Lung (tissue), 11 donors: ENCODE measurements at regions not wholly inside any gene's neighbourhood (a gene's known extent, or its start where the extent isn't known, plus 50 kb on each side); places are given as distances from the start of the nearest gene placed in this dataset.
A peak's percentile ranks its signal among the peaks of the same experiment; 100 is the strongest.

Experiments used
- ATAC-seq: fragments of 200-7000 bp; cut with Tn5 transposase; one replicate; pipeline ENCODE4 v1.9.1; 2020; ENCODE audit warnings: moderate number of reproducible peaks; ENCODE audit not compliant: insufficient read depth, low FRiP score
- DNase-seq, 3 donors: peaks; one replicate each; pipeline ENCODE4 v3.0.0-alpha.2; 2013 to 2017
- H3K27ac ChIP-seq, 2 donors: one replicate each; pipeline ENCODE4 v1.5.1; 2013; ENCODE audit warnings: mild to moderate bottlenecking in 2 of 2, moderate library complexity in 2 of 2, control low read depth in 1 of 2, inconsistent platforms in 1 of 2, low read depth in 1 of 2, low read length in 1 of 2
- H3K27me3 ChIP-seq, 3 donors: one replicate each; pipeline ENCODE4 v1.5.1; 2013; ENCODE audit warnings: low read length in 2 of 3; ENCODE audit not compliant: control insufficient read depth in 3 of 3, insufficient read depth in 3 of 3
- H3K36me3 ChIP-seq, 4 donors: one replicate each; pipeline ENCODE4 v1.5.1; 2013; ENCODE audit warnings: low read length in 4 of 4, mild to moderate bottlenecking in 1 of 4, moderate library complexity in 1 of 4; ENCODE audit not compliant: control insufficient read depth in 4 of 4, insufficient read depth in 4 of 4
- H3K4me1 ChIP-seq, 5 donors: one replicate each; pipeline ENCODE4 v1.5.1; 2013; ENCODE audit warnings: low read length in 5 of 5, mild to moderate bottlenecking in 2 of 5, moderate library complexity in 1 of 5; ENCODE audit not compliant: control insufficient read depth in 5 of 5, insufficient read depth in 5 of 5
- H3K4me3 ChIP-seq: one replicate; pipeline ENCODE4 v1.5.1; 2013; ENCODE audit warnings: mild to moderate bottlenecking, control low read depth, moderate library complexity
- H3K9ac ChIP-seq, 2 donors: one replicate each; pipeline ENCODE4 v1.5.1; 2013; ENCODE audit warnings: low read length in 2 of 2, control low read depth in 1 of 2; ENCODE audit not compliant: insufficient read depth in 1 of 2
- H3K9me3 ChIP-seq, 4 donors: one replicate each; pipeline ENCODE4 v1.5.1; 2013; ENCODE audit warnings: low read length in 3 of 4, mild to moderate bottlenecking in 1 of 4, moderate library complexity in 1 of 4; ENCODE audit not compliant: control insufficient read depth in 4 of 4, insufficient read depth in 3 of 4
- WGBS, 2 donors: extraction: QIAGEN DNeasy Blood & Tissue Kit; methylation state at CpG; one replicate each; pipeline ENCODE4 v1.1.7; 2013; 5-methylcytosine and 5-hydroxymethylcytosine counted together
- TF ChIP-seq, protein P1 (sequence below): IDR thresholded peaks from 2 replicates; pipeline ENCODE4 v1.5.1; 2012; ENCODE audit warnings: mild to moderate bottlenecking; ENCODE audit errors: control extremely low read depth, extremely low read depth
- donor health status: control.
- donor health status: control.
- donor health status: Bipolar disorder and iron deficiency.
- donor health status: healthy.
- donor health status: DM: yes; HTN: yes; CAD: no.

DNA sequence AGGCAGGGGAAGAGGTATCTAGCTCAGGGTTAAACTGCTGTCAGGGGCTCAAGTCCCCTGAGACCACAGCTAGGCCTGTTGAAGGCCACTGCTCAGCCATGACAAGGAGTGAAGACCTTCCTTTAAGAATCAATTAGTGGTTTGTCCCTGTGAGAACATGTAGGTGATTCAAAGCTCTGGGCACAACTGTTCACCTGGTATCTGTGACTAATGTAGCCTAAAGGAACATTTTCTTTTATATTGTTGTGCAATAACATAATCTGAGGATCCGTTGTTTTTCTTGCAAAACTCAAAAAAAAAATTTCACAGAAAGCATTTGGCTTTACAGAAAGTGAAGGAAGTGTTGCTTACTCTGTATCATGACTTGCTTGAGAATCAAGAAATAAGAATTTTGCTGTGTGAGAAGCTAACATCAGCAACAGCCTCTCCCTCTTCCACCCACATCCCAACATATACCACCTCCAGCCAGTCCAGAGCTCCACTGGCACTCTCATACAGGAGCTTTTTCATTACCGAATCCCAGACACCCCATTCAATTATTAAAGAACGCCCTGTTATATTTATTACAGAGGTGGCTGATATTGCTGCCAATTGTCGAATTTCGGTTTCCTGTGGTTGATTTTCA, 807.0 kb downstream of the TLE4 start:
- DNase-seq: peak in 1 of 3 donors; percentile 20
- ATAC-seq: no peak
- Histone ChIP-seq H3K36me3 (no peaks in the 10 kb centered on the region), H3K4me3 (no peak overlapping the region), H3K9ac (peak overlapping the region in 1 of 2 donors; percentile 11), H3K27me3 (no peaks in the 10 kb centered on the region), H3K4me1 (peaks cover 0 to 29% (median 3%) of the 10 kb centered on the region in 5 donors), H3K9me3 (no peaks in the 10 kb centered on the region), H3K27ac (no peak overlapping the region)
- TF ChIP-seq, protein P1, sequence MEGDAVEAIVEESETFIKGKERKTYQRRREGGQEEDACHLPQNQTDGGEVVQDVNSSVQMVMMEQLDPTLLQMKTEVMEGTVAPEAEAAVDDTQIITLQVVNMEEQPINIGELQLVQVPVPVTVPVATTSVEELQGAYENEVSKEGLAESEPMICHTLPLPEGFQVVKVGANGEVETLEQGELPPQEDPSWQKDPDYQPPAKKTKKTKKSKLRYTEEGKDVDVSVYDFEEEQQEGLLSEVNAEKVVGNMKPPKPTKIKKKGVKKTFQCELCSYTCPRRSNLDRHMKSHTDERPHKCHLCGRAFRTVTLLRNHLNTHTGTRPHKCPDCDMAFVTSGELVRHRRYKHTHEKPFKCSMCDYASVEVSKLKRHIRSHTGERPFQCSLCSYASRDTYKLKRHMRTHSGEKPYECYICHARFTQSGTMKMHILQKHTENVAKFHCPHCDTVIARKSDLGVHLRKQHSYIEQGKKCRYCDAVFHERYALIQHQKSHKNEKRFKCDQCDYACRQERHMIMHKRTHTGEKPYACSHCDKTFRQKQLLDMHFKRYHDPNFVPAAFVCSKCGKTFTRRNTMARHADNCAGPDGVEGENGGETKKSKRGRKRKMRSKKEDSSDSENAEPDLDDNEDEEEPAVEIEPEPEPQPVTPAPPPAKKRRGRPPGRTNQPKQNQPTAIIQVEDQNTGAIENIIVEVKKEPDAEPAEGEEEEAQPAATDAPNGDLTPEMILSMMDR: no peak
- 59 to 72% methylated on average over 5 of the region's 5 CpGs for WGBS, 2 donors

DNA sequence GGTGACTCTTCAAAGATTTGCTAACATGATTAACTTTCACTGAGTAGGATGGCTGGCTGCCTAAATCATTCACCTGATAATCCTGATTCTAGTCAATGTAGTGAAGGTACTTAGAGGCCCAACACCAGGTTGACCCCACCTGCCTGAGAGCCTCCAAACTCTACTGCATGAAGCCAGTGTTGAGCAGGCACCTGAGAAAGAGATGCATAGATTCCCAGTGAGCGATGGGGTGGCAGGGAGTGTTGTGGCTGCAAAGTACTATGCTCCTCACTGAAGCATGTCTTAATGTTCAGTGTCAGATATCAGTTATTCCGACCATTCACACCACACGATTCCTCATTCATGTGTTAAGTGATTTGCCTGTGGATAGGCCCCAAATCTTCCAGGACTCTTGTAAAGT, 804.4 kb downstream of the TLE4 start:
- 88 to 94% methylated on average over 3 of the region's 3 CpGs for WGBS, 2 donors
- DNase-seq: no peak

DNA sequence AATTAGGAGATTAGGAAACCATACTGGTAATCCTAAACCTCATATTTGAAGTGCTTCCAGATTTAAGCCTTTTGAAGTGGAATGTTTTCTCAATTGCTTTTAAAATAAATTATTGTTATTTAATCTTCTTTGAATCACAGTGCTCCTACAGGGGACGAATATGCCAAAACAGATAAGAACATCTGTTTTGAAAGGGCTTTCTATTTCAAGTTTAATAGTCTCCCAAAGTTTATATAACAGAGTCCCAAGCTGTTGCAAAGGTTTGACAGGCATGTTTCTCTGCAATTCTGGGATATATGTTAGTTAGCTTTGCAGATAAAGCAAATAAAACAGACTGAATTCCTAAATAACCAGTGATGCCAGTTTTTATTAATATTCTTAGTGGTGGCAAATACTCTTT, 803.7 kb downstream of the TLE4 start:
- WGBS, 2 donors: 19 to 46% methylated on average over 1 of the region's 1 CpG
- no peaks in the 10 kb centered on the region for H3K9me3 ChIP-seq
- TF ChIP-seq, protein P1: no peak
- no peak overlapping the region for H3K9ac ChIP-seq
- no peak overlapping the region for H3K27ac ChIP-seq
- peak in 2 of 3 donors; percentile 71 to 76 for DNase-seq
- H3K36me3 ChIP-seq: no peaks in the 10 kb centered on the region
- H3K4me1 ChIP-seq: peaks cover 0 to 29% (median 3%) of the 10 kb centered on the region in 5 donors
- no peak overlapping the region for H3K4me3 ChIP-seq
- no peaks in the 10 kb centered on the region for H3K27me3 ChIP-seq
- ATAC-seq: no peak

More for the DNA sequence above, 804.4 kb downstream of the TLE4 start:
- Histone ChIP-seq H3K9ac (no peak overlapping the region), H3K27ac (no peak overlapping the region), H3K4me3 (no peak overlapping the region), H3K27me3 (no peaks in the 10 kb centered on the region), H3K36me3 (no peaks in the 10 kb centered on the region), H3K9me3 (no peaks in the 10 kb centered on the region), H3K4me1 (peaks cover 0 to 29% (median 3%) of the 10 kb centered on the region in 5 donors)
- ATAC-seq: no peak
- TF ChIP-seq, protein P1: no peak

DNA sequence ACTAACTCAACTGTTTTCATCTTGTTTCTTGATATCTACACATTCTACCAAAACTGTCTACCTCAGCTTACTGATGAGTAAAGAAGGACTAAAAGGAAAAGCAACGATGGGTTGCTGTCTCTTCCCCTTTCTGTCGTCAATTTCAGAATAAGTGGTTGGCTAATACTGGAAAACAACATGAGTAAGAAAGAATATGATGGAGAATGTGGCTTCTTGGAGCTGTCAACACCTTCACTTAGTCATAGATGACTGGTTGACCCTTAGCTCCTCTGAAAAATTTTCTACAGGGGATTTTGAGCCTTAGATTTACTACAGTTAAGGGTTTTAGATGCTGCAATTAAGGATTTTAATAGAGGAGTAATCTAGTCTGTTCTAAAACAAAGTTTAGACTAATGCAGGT, 797.9 kb downstream of the TLE4 start:
- peaks cover 0 to 6% (median 0%) of the 10 kb centered on the region in 5 donors for H3K4me1 ChIP-seq
- H3K27me3 ChIP-seq: no peaks in the 10 kb centered on the region
- TF ChIP-seq, protein P1: no peak
- no peak overlapping the region for H3K4me3 ChIP-seq
- 54 to 56% methylated on average over 2 of the region's 2 CpGs for WGBS, 2 donors
- ATAC-seq: no peak
- H3K27ac ChIP-seq: no peak overlapping the region
- H3K9ac ChIP-seq: no peak overlapping the region
- H3K9me3 ChIP-seq: peaks cover 0 to 5% (median 0%) of the 10 kb centered on the region in 4 donors
- H3K36me3 ChIP-seq: no peaks in the 10 kb centered on the region
- DNase-seq: no peak
